Endodermal cell (in vitro differentiated cells): ENCODE measurements at regions not wholly inside any gene's neighbourhood (a gene's known extent, or its start where the extent isn't known, plus 50 kb on each side); places are given as distances from the start of the nearest gene placed in this dataset.

Experiments used
- DNase-seq: peaks from one replicate; pipeline ENCODE4 v3.0.0-alpha.2; 2017
- H3K27ac ChIP-seq: 2 replicates; pipeline ENCODE4 v1.5.1; 2013; ENCODE audit warnings: mild to moderate bottlenecking, low read depth, low read length, moderate library complexity
- H3K27me3 ChIP-seq: 2 replicates; pipeline ENCODE4 v1.6.1; 2013; ENCODE audit warnings: mild to moderate bottlenecking, low read length, moderate library complexity; ENCODE audit not compliant: insufficient read depth, control insufficient read depth, poor library complexity, severe bottlenecking
- H3K36me3 ChIP-seq: 2 replicates; pipeline ENCODE4 v1.7.0; 2013; ENCODE audit warnings: mild to moderate bottlenecking, low read length, moderate library complexity; ENCODE audit not compliant: control insufficient read depth, insufficient read depth
- H3K4me1 ChIP-seq: one replicate; pipeline ENCODE4 v1.7.0; 2013; ENCODE audit warnings: low read length; ENCODE audit not compliant: control insufficient read depth, insufficient read depth
- H3K4me3 ChIP-seq: 2 replicates; pipeline ENCODE4 v1.5.1; 2013; ENCODE audit warnings: mild to moderate bottlenecking, low read length, moderate library complexity
- H3K9ac ChIP-seq: 2 replicates; pipeline ENCODE4 v1.6.1; 2013; ENCODE audit warnings: mild to moderate bottlenecking, low read length, moderate library complexity; ENCODE audit not compliant: poor library complexity, severe bottlenecking; ENCODE audit errors: extremely low read depth
- H3K9me3 ChIP-seq: 2 replicates; pipeline ENCODE4 v1.6.1; 2013; ENCODE audit warnings: mild to moderate bottlenecking, low read length, moderate library complexity; ENCODE audit not compliant: control insufficient read depth
- H3K27ac Mint-ChIP-seq: 2 replicates; pipeline ENCODE4 v1.8.0; 2020; ENCODE audit warnings: mixed read lengths
- H3K27me3 Mint-ChIP-seq: 2 replicates; pipeline ENCODE4 v1.8.0; 2021; ENCODE audit warnings: mild to moderate bottlenecking, mixed read lengths; ENCODE audit not compliant: insufficient read depth
- H3K36me3 Mint-ChIP-seq: 2 replicates; pipeline ENCODE4 v1.8.0; 2020; ENCODE audit warnings: low read depth, mixed read lengths
- H3K4me1 Mint-ChIP-seq: 2 replicates; pipeline ENCODE4 v1.8.0; 2020; ENCODE audit warnings: mixed read lengths
- H3K4me3 Mint-ChIP-seq: 2 replicates; pipeline ENCODE4 v1.8.0; 2020; ENCODE audit warnings: mild to moderate bottlenecking, moderate library complexity, mixed read lengths
- H3K9me3 Mint-ChIP-seq: 2 replicates; pipeline ENCODE4 v1.8.0; 2020; ENCODE audit warnings: mild to moderate bottlenecking, mixed read lengths
- CTCF ChIP-seq: fragments of 200-600 bp; sonication (generic); conservative IDR thresholded peaks from 2 replicates; pipeline ENCODE4 v1.5.0; 2021; ENCODE audit warnings: antibody characterized with exemption, mild to moderate bottlenecking
- WGBS, 2 experiments: methylation state at CpG; one replicate each; pipeline versions ENCODE4 v1.1.5 to v1.1.7; 2013; ENCODE audit warnings: missing lambda C conversion rate in 2 of 2, mixed read lengths in 1 of 2; ENCODE audit not compliant: insufficient coverage in 1 of 2, insufficient read length in 1 of 2; 5-methylcytosine and 5-hydroxymethylcytosine counted together

GRCh38 chr11:110827276-110827675 is 115.0 kb upstream of the ARHGAP20 start:
- Histone ChIP-seq H3K27me3 (peaks cover 24% of the 10 kb centered on the region), H3K36me3 (no peaks in the 10 kb centered on the region), H3K4me3 (no peak overlapping the region), H3K9me3 (no peaks in the 10 kb centered on the region), H3K4me1 (peaks cover under 1% of the 10 kb centered on the region), H3K27ac (no peak overlapping the region), H3K9ac (no peak overlapping the region)
- WGBS, 2 experiments, result 93% methylated on average over 1 of the region's 1 CpG; no CpG with 5 or more reads in 1 of the 2 experiments
- DNase-seq, result no peak
- Mint-ChIP-seq H3K36me3 (no peaks in the 10 kb centered on the region), H3K27me3 (peaks cover 48% of the 10 kb centered on the region), H3K4me1 (peaks cover 5% of the 10 kb centered on the region), H3K4me3 (no peak overlapping the region), H3K27ac (no peak overlapping the region), H3K9me3 (no peaks in the 10 kb centered on the region)
- peak; percentile 62 for TF ChIP-seq CTCF

- Histone ChIP-seq H3K36me3 (no peaks in the 10 kb centered on the region), H3K4me3 (no peak overlapping the region), H3K27me3 (peaks cover 23% of the 10 kb centered on the region), H3K9me3 (no peaks in the 10 kb centered on the region), H3K9ac (no peak overlapping the region), H3K27ac (no peak overlapping the region), H3K4me1 (no peaks in the 10 kb centered on the region)
- H3K9me3 Mint-ChIP-seq, result no peaks in the 10 kb centered on the region
- no peaks in the 10 kb centered on the region for H3K36me3 Mint-ChIP-seq
- H3K27ac Mint-ChIP-seq, result no peak overlapping the region
- WGBS, 2 experiments, result 87 to 100% methylated on average over 2 to 3 of the region's 3 CpGs
- H3K27me3 Mint-ChIP-seq, result peaks cover 32% of the 10 kb centered on the region
- DNase-seq, result no peak
- no peak for TF ChIP-seq CTCF
- no peak overlapping the region for H3K4me3 Mint-ChIP-seq
- no peaks in the 10 kb centered on the region for H3K4me1 Mint-ChIP-seq
Measured at GRCh38 chr11:110824912-110825620, 112.8 kb upstream of the ARHGAP20 start.

GRCh38 chr11:110818032-110818687 is 105.9 kb upstream of the ARHGAP20 start:
- DNase-seq, result no peak
- H3K27me3 Mint-ChIP-seq, result peaks cover 11% of the 10 kb centered on the region
- H3K27ac Mint-ChIP-seq, result no peak overlapping the region
- H3K4me1 Mint-ChIP-seq, result no peaks in the 10 kb centered on the region
- no peak overlapping the region for H3K9ac ChIP-seq
- no peaks in the 10 kb centered on the region for H3K4me1 ChIP-seq
- H3K27ac ChIP-seq, result no peak overlapping the region
- no peaks in the 10 kb centered on the region for H3K36me3 ChIP-seq
- 83 to 90% methylated on average over 2 to 6 of the region's 6 CpGs for WGBS, 2 experiments
- H3K27me3 ChIP-seq, result peaks cover 12% of the 10 kb centered on the region
- H3K4me3 ChIP-seq, result no peak overlapping the region
- peaks cover 5% of the 10 kb centered on the region for H3K9me3 ChIP-seq
- no peak overlapping the region for H3K4me3 Mint-ChIP-seq
- no peaks in the 10 kb centered on the region for H3K36me3 Mint-ChIP-seq
- TF ChIP-seq CTCF, result no peak
- peaks cover 19% of the 10 kb centered on the region for H3K9me3 Mint-ChIP-seq
